ENCODE measurements at regions not wholly inside any gene's neighbourhood (a gene's known extent, or its start where the extent isn't known, plus 50 kb on each side); places are given as distances from the start of the nearest gene placed in this dataset.
"Not testable (repeated sequence)": the region's sequence is repeated elsewhere in the genome, so short reads cannot be mapped to it uniquely, and the experiment has no call there.

DNA sequence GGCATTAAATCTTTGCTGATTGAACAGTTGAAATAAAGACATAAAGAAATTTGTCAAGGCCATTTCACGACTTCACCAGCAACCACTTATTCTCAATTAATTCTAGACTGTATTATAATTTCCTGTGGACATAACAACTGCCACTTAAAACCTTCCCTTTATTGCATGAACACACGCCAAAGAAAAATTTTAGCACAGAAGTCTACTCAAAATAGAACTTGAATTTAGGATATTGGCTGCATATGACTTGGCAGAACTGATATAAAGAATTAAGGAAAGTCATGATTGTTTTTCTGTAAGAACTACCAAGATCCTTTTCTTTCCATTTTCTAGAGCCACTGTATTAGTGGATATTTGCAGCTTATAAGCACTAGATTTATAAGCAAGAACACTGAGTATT, 226.5 kb upstream of the AKR1E2 start:
- Mint-ChIP-seq H3K27me3 (ENCODE audit: low read depth) (no peaks in the 10 kb centered on the region), H3K4me3 (no peak overlapping the region), H3K36me3 (peaks cover 7% of the 10 kb centered on the region), H3K27ac (no peak overlapping the region), H3K9me3 (peaks cover 11% of the 10 kb centered on the region), H3K4me1 (no peaks in the 10 kb centered on the region)
- DNase-seq (ENCODE audit: low spot score) (no peak), ATAC-seq (no peak)
- ChIA-PET POLR2A (no interaction called here), CTCF (no interaction called here)
- TF ChIP-seq ATF1 (CRISPR knock-in tag; IDR thresholded peaks at IDR 0.05) (no peak), NFYB (CRISPR knock-in tag; conservative IDR thresholded peaks at IDR 0.05; ENCODE audit: low read depth) (no peak)
- TF ChIP-seq, protein P1, sequence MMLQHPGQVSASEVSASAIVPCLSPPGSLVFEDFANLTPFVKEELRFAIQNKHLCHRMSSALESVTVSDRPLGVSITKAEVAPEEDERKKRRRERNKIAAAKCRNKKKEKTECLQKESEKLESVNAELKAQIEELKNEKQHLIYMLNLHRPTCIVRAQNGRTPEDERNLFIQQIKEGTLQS (CRISPR knock-in tag; conservative IDR thresholded peaks at IDR 0.05) = no peak

DNA sequence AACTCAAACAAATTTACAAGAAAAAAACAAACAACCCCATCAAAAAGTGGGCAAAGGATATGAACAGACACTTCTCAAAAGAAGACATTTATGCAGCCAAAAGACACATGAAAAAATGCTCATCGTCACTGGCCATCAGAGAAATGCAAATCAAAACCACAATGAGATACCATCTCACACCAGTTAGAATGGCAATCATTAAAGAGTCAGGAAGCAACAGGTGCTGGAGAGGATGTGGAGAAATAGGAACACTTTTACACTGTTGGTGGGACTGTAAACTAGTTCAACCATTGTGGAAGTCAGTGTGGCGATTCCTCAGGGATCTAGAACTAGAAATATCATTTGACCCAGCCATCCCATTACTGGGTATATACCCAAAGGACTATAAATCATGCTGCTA, 228.1 kb upstream of the AKR1E2 start:
- H3K27ac Mint-ChIP-seq; DNase-seq (ENCODE audit: low spot score); H3K4me1 Mint-ChIP-seq; H3K27me3 Mint-ChIP-seq (ENCODE audit: low read depth); H3K36me3 Mint-ChIP-seq; H3K4me3 Mint-ChIP-seq; CTCF ChIA-PET; ATAC-seq; POLR2A ChIA-PET: not testable (repeated sequence)
- peaks cover 11% of the 10 kb centered on the region for H3K9me3 Mint-ChIP-seq

DNA sequence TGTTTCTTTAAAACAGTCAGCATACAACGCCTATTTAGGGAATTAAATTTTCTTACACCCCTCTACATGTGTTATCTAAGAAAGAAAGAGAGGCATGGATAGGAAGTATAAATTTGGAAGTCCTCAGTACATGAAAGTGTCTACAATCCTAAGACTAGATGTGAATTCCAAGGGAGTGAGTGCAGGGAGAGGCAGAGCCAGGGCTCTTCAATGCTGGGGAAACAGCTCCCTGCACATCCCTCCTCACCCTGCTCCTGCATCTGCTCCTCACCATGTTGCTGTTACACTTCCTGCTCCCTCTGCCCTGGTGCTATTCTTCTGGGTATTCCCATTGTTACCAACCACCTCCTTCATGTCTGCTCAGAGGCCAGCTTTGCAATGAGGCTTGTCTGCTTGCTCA, 229.1 kb upstream of the AKR1E2 start:
- H3K36me3 Mint-ChIP-seq = peaks cover 5% of the 10 kb centered on the region
- H3K4me3 Mint-ChIP-seq = no peak overlapping the region
- peaks cover 7% of the 10 kb centered on the region for H3K9me3 Mint-ChIP-seq
- no peak; the same call in 1 of the 2 replicates for ATAC-seq
- ChIA-PET CTCF (no interaction called here), POLR2A (no interaction called here)
- no peak overlapping the region for H3K27ac Mint-ChIP-seq
- no peaks in the 10 kb centered on the region for H3K4me1 Mint-ChIP-seq
- H3K27me3 Mint-ChIP-seq (ENCODE audit: low read depth) = no peaks in the 10 kb centered on the region
- DNase-seq (ENCODE audit: low spot score) = no peak
- TF ChIP-seq ZBTB21 (CRISPR knock-in tag; IDR thresholded peaks at IDR 0.05; ENCODE audit: borderline replicate concordance) (no peak), NFYB (CRISPR knock-in tag; conservative IDR thresholded peaks at IDR 0.05; ENCODE audit: low read depth) (no peak), GABPB1 (CRISPR knock-in tag; IDR thresholded peaks at IDR 0.05) (no peak), NR3C1 (CRISPR knock-in tag; conservative IDR thresholded peaks at IDR 0.05; ENCODE audit: low read depth) (no peak), PRRX2 (CRISPR knock-in tag; IDR thresholded peaks at IDR 0.05) (no peak), NR1H2 (CRISPR knock-in tag; IDR thresholded peaks at IDR 0.05) (no peak), CREM (CRISPR knock-in tag; IDR thresholded peaks at IDR 0.05) (no peak), CBFB (CRISPR knock-in tag; IDR thresholded peaks at IDR 0.05; ENCODE audit: low read depth) (no peak), ATF1 (CRISPR knock-in tag; IDR thresholded peaks at IDR 0.05) (no peak), ZNF396 (CRISPR knock-in tag; IDR thresholded peaks at IDR 0.05; ENCODE audit: borderline replicate concordance) (no peak), ZNF317 (CRISPR knock-in tag; IDR thresholded peaks at IDR 0.05; ENCODE audit: borderline replicate concordance, low read depth) (no peak), JAZF1 (CRISPR knock-in tag; IDR thresholded peaks at IDR 0.05) (no peak)
- TF ChIP-seq, protein P2, sequence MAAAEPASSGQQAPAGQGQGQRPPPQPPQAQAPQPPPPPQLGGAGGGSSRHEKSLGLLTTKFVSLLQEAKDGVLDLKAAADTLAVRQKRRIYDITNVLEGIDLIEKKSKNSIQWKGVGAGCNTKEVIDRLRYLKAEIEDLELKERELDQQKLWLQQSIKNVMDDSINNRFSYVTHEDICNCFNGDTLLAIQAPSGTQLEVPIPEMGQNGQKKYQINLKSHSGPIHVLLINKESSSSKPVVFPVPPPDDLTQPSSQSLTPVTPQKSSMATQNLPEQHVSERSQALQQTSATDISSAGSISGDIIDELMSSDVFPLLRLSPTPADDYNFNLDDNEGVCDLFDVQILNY (CRISPR knock-in tag; IDR thresholded peaks at IDR 0.05) = no peak
- TF ChIP-seq, protein P3, sequence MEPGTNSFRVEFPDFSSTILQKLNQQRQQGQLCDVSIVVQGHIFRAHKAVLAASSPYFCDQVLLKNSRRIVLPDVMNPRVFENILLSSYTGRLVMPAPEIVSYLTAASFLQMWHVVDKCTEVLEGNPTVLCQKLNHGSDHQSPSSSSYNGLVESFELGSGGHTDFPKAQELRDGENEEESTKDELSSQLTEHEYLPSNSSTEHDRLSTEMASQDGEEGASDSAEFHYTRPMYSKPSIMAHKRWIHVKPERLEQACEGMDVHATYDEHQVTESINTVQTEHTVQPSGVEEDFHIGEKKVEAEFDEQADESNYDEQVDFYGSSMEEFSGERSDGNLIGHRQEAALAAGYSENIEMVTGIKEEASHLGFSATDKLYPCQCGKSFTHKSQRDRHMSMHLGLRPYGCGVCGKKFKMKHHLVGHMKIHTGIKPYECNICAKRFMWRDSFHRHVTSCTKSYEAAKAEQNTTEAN (CRISPR knock-in tag; IDR thresholded peaks at IDR 0.05) = no peak
- TF ChIP-seq, protein P4, sequence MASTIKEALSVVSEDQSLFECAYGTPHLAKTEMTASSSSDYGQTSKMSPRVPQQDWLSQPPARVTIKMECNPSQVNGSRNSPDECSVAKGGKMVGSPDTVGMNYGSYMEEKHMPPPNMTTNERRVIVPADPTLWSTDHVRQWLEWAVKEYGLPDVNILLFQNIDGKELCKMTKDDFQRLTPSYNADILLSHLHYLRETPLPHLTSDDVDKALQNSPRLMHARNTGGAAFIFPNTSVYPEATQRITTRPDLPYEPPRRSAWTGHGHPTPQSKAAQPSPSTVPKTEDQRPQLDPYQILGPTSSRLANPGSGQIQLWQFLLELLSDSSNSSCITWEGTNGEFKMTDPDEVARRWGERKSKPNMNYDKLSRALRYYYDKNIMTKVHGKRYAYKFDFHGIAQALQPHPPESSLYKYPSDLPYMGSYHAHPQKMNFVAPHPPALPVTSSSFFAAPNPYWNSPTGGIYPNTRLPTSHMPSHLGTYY (CRISPR knock-in tag; IDR thresholded peaks at IDR 0.05) = no peak
- TF ChIP-seq, protein P5, sequence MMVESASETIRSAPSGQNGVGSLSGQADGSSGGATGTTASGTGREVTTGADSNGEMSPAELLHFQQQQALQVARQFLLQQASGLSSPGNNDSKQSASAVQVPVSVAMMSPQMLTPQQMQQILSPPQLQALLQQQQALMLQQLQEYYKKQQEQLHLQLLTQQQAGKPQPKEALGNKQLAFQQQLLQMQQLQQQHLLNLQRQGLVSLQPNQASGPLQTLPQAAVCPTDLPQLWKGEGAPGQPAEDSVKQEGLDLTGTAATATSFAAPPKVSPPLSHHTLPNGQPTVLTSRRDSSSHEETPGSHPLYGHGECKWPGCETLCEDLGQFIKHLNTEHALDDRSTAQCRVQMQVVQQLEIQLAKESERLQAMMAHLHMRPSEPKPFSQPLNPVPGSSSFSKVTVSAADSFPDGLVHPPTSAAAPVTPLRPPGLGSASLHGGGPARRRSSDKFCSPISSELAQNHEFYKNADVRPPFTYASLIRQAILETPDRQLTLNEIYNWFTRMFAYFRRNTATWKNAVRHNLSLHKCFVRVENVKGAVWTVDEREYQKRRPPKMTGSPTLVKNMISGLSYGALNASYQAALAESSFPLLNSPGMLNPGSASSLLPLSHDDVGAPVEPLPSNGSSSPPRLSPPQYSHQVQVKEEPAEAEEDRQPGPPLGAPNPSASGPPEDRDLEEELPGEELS (CRISPR knock-in tag; IDR thresholded peaks at IDR 0.05) = no peak
- TF ChIP-seq, protein P6, sequence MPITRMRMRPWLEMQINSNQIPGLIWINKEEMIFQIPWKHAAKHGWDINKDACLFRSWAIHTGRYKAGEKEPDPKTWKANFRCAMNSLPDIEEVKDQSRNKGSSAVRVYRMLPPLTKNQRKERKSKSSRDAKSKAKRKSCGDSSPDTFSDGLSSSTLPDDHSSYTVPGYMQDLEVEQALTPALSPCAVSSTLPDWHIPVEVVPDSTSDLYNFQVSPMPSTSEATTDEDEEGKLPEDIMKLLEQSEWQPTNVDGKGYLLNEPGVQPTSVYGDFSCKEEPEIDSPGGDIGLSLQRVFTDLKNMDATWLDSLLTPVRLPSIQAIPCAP (CRISPR knock-in tag; IDR thresholded peaks at IDR 0.05) = no peak
- TF ChIP-seq, protein P7, sequence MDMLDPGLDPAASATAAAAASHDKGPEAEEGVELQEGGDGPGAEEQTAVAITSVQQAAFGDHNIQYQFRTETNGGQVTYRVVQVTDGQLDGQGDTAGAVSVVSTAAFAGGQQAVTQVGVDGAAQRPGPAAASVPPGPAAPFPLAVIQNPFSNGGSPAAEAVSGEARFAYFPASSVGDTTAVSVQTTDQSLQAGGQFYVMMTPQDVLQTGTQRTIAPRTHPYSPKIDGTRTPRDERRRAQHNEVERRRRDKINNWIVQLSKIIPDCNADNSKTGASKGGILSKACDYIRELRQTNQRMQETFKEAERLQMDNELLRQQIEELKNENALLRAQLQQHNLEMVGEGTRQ (CRISPR knock-in tag; IDR thresholded peaks at IDR 0.05) = no peak
- TF ChIP-seq, protein P8, sequence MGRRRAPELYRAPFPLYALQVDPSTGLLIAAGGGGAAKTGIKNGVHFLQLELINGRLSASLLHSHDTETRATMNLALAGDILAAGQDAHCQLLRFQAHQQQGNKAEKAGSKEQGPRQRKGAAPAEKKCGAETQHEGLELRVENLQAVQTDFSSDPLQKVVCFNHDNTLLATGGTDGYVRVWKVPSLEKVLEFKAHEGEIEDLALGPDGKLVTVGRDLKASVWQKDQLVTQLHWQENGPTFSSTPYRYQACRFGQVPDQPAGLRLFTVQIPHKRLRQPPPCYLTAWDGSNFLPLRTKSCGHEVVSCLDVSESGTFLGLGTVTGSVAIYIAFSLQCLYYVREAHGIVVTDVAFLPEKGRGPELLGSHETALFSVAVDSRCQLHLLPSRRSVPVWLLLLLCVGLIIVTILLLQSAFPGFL (CRISPR knock-in tag; IDR thresholded peaks at IDR 0.05; ENCODE audit: borderline replicate concordance) = no peak
- TF ChIP-seq, protein P9, sequence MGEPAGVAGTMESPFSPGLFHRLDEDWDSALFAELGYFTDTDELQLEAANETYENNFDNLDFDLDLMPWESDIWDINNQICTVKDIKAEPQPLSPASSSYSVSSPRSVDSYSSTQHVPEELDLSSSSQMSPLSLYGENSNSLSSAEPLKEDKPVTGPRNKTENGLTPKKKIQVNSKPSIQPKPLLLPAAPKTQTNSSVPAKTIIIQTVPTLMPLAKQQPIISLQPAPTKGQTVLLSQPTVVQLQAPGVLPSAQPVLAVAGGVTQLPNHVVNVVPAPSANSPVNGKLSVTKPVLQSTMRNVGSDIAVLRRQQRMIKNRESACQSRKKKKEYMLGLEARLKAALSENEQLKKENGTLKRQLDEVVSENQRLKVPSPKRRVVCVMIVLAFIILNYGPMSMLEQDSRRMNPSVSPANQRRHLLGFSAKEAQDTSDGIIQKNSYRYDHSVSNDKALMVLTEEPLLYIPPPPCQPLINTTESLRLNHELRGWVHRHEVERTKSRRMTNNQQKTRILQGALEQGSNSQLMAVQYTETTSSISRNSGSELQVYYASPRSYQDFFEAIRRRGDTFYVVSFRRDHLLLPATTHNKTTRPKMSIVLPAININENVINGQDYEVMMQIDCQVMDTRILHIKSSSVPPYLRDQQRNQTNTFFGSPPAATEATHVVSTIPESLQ (CRISPR knock-in tag; IDR thresholded peaks at IDR 0.05) = no peak
